ENCODE measurements at regions not wholly inside any gene's neighbourhood (a gene's known extent, or its start where the extent isn't known, plus 50 kb on each side); places are given as distances from the start of the nearest gene placed in this dataset.

DNA sequence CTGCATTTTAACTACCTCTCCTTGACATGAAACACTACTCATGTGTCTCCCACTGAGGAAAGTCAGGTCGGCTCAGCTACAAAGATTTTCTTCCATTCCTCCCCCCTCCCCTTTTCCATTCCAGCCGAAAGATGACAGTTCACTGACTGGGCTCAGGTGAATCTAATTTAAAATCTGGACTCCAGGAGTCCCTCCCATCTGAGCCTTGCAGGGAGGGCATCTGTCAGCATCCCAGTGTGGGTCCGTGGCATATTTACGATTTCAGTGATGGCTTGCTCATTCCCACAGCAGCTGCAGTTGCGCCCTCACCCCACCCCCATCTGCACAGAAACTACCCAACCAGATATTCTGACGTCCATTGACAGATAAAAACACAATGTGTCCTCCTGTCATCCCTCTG, 153.7 kb upstream of the ARRDC4 start:
- 90 to 91% methylated on average over 6 of the region's 6 CpGs for WGBS, 2 experiments

DNA sequence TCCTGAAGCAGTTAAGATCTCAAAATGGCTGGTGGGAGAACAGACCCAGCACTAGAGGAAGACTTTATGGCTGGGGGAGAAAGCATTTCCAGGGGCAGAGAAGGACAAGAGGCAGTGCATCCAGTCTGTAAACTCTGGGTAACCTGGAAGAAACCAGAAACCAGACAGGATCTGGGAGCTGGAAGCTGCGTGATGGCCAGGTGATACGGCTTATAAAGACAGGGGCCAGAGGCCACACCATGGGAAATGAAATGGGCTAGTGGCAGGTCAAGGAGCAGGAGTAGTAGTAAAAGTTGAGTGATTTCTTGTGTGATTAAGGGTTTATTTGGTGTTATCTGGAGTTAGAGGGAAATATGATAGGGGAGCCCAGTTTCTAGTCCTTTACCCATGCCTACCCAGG, 144.7 kb upstream of the ARRDC4 start:
- Histone ChIP-seq H3K9me3 (ENCODE audit: control insufficient read depth, low read length) (no peaks in the 10 kb centered on the region), H3K4me3 (ENCODE audit: insufficient read depth, low read depth, low read length) (no peak overlapping the region), H3K36me3 (ENCODE audit: control insufficient read depth, insufficient read depth, low read length) (no peaks in the 10 kb centered on the region), H3K27me3 (ENCODE audit: control insufficient read depth, insufficient read depth, low read length, poor library complexity, severe bottlenecking) (no peaks in the 10 kb centered on the region), H3K4me1 (ENCODE audit: control insufficient read depth, insufficient read depth, low read length) (no peaks in the 10 kb centered on the region), H3K27ac (ENCODE audit: insufficient read depth, low read depth, low read length, poor library complexity, severe bottlenecking) (no peak overlapping the region)
- WGBS, 2 experiments: 92 to 97% methylated on average over 2 of the region's 2 CpGs

More for the DNA sequence above, 153.7 kb upstream of the ARRDC4 start:
- Histone ChIP-seq H3K4me3 (ENCODE audit: insufficient read depth, low read depth, low read length) (no peak overlapping the region), H3K36me3 (ENCODE audit: control insufficient read depth, insufficient read depth, low read length) (no peaks in the 10 kb centered on the region), H3K9me3 (ENCODE audit: control insufficient read depth, low read length) (no peaks in the 10 kb centered on the region), H3K4me1 (ENCODE audit: control insufficient read depth, insufficient read depth, low read length) (no peaks in the 10 kb centered on the region), H3K27ac (ENCODE audit: insufficient read depth, low read depth, low read length, poor library complexity, severe bottlenecking) (no peak overlapping the region), H3K27me3 (ENCODE audit: control insufficient read depth, insufficient read depth, low read length, poor library complexity, severe bottlenecking) (no peaks in the 10 kb centered on the region)

DNA sequence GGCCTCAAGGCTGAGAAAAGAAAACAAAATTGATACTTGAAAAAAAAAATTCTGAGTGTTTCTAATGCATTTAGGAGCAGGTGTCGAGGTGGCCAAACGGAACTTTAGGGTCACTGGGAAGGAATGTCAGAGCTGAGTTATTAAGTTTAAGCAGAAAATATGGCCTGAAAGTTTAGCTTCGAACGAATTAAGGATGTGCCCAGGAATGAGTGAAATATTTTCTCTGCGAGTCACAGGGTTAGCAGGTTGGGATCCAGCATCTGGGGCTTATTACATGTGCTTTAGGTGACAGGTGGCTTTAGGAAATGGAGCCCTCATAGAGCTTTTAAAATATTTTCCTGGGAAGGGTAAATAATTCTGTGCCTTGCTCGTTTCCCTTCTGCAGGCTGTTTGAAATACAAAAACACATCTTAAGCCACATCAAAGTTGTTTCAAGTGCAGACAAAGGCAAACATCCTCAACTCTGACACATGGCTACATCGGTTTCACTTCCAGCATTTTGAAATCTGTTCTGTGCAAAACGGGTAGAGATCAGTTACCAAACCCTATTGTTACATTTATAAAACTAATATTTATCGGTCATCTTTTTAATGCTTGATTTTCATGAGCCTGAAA, 143.1 kb upstream of the ARRDC4 start:
- Histone ChIP-seq H3K27ac (ENCODE audit: insufficient read depth, low read depth, low read length, poor library complexity, severe bottlenecking) (no peak overlapping the region), H3K4me3 (ENCODE audit: insufficient read depth, low read depth, low read length) (no peak overlapping the region), H3K27me3 (ENCODE audit: control insufficient read depth, insufficient read depth, low read length, poor library complexity, severe bottlenecking) (no peaks in the 10 kb centered on the region), H3K36me3 (ENCODE audit: control insufficient read depth, insufficient read depth, low read length) (no peaks in the 10 kb centered on the region), H3K4me1 (ENCODE audit: control insufficient read depth, insufficient read depth, low read length) (no peaks in the 10 kb centered on the region), H3K9me3 (ENCODE audit: control insufficient read depth, low read length) (no peaks in the 10 kb centered on the region)
- WGBS, 2 experiments: 86 to 87% methylated on average over 9 of the region's 9 CpGs

GRCh38 chr15:97836003-97836402, 124.5 kb upstream of the ARRDC4 start:
- Histone ChIP-seq H3K4me1 (ENCODE audit: control insufficient read depth, insufficient read depth, low read length) (no peaks in the 10 kb centered on the region), H3K9me3 (ENCODE audit: control insufficient read depth, low read length) (no peaks in the 10 kb centered on the region), H3K4me3 (ENCODE audit: insufficient read depth, low read depth, low read length) (no peak overlapping the region), H3K27me3 (ENCODE audit: control insufficient read depth, insufficient read depth, low read length, poor library complexity, severe bottlenecking) (no peaks in the 10 kb centered on the region), H3K36me3 (ENCODE audit: control insufficient read depth, insufficient read depth, low read length) (no peaks in the 10 kb centered on the region), H3K27ac (ENCODE audit: insufficient read depth, low read depth, low read length, poor library complexity, severe bottlenecking) (no peak overlapping the region)
- WGBS, 2 experiments: 91 to 93% methylated on average over 4 of the region's 4 CpGs

DNA sequence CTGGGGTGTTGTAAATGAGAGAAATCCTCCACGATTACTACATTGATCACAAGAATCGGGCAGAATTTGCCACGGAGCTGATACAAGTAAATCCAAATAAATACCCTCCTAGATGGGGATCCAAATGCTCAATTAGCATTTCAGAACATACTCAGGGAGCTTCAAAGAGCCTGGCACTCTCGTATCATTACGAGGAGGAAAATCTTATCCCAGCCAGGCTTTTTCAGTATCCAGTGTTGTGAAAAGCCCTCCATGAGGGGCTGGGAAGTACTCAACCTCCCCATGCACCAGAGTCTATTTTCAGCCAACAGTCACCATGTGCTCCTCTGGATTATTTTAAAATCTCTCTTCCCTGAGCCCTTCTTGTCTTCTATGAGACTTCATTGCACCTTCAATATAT, 122.6 kb upstream of the ARRDC4 start:
- WGBS, 2 experiments: 71 to 72% methylated on average over 5 of the region's 5 CpGs
- Histone ChIP-seq H3K9me3 (ENCODE audit: control insufficient read depth, low read length) (no peaks in the 10 kb centered on the region), H3K4me3 (ENCODE audit: insufficient read depth, low read depth, low read length) (no peak overlapping the region), H3K27ac (ENCODE audit: insufficient read depth, low read depth, low read length, poor library complexity, severe bottlenecking) (no peak overlapping the region), H3K36me3 (ENCODE audit: control insufficient read depth, insufficient read depth, low read length) (no peaks in the 10 kb centered on the region), H3K4me1 (ENCODE audit: control insufficient read depth, insufficient read depth, low read length) (no peaks in the 10 kb centered on the region), H3K27me3 (ENCODE audit: control insufficient read depth, insufficient read depth, low read length, poor library complexity, severe bottlenecking) (no peaks in the 10 kb centered on the region)

GRCh38 chr15:97838606-97839210, 121.8 kb upstream of the ARRDC4 start:
- H3K27ac ChIP-seq (ENCODE audit: insufficient read depth, low read depth, low read length, poor library complexity, severe bottlenecking): no peak overlapping the region
- 94 to 95% methylated on average over 16 of the region's 16 CpGs for WGBS, 2 experiments
- no peaks in the 10 kb centered on the region for H3K27me3 ChIP-seq (ENCODE audit: control insufficient read depth, insufficient read depth, low read length, poor library complexity, severe bottlenecking)
- no peaks in the 10 kb centered on the region for H3K4me1 ChIP-seq (ENCODE audit: control insufficient read depth, insufficient read depth, low read length)
- no peaks in the 10 kb centered on the region for H3K9me3 ChIP-seq (ENCODE audit: control insufficient read depth, low read length)
- no peak overlapping the region for H3K4me3 ChIP-seq (ENCODE audit: insufficient read depth, low read depth, low read length)
- no peaks in the 10 kb centered on the region for H3K36me3 ChIP-seq (ENCODE audit: control insufficient read depth, insufficient read depth, low read length)

DNA sequence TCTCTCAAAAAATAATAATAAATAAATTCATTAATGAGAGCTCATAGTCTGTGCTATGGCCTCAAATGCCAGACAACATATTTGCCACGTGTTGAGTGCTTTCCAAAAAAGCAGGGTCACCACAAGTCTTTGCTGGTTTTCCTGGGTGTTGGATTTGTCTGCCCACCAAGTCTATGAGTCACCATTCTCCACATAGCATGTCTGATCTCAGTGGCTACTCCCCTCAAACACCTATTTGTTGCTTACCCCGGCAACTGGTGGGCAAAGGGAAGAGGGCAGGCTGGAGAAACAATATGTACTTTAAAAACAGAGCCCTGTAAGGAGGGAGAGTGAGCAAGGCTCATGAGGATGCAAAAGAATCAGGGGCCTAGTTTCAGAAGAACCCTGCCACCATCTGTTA, 120.0 kb upstream of the ARRDC4 start:
- Histone ChIP-seq H3K4me3 (ENCODE audit: insufficient read depth, low read depth, low read length) (no peak overlapping the region), H3K4me1 (ENCODE audit: control insufficient read depth, insufficient read depth, low read length) (no peaks in the 10 kb centered on the region), H3K9me3 (ENCODE audit: control insufficient read depth, low read length) (no peaks in the 10 kb centered on the region), H3K36me3 (ENCODE audit: control insufficient read depth, insufficient read depth, low read length) (no peaks in the 10 kb centered on the region), H3K27me3 (ENCODE audit: control insufficient read depth, insufficient read depth, low read length, poor library complexity, severe bottlenecking) (no peaks in the 10 kb centered on the region), H3K27ac (ENCODE audit: insufficient read depth, low read depth, low read length, poor library complexity, severe bottlenecking) (no peak overlapping the region)
- 55 to 59% methylated on average over 2 of the region's 2 CpGs for WGBS, 2 experiments

- Histone ChIP-seq H3K36me3 (ENCODE audit: control insufficient read depth, insufficient read depth, low read length) (no peaks in the 10 kb centered on the region), H3K4me3 (ENCODE audit: insufficient read depth, low read depth, low read length) (no peak overlapping the region), H3K9me3 (ENCODE audit: control insufficient read depth, low read length) (no peaks in the 10 kb centered on the region), H3K27ac (ENCODE audit: insufficient read depth, low read depth, low read length, poor library complexity, severe bottlenecking) (no peak overlapping the region), H3K4me1 (ENCODE audit: control insufficient read depth, insufficient read depth, low read length) (no peaks in the 10 kb centered on the region), H3K27me3 (ENCODE audit: control insufficient read depth, insufficient read depth, low read length, poor library complexity, severe bottlenecking) (no peaks in the 10 kb centered on the region)
- WGBS, 2 experiments: 97 to 100% methylated on average over 3 of the region's 3 CpGs
Observed at GRCh38 chr15:97841558-97841957, 118.9 kb upstream of the ARRDC4 start.

DNA sequence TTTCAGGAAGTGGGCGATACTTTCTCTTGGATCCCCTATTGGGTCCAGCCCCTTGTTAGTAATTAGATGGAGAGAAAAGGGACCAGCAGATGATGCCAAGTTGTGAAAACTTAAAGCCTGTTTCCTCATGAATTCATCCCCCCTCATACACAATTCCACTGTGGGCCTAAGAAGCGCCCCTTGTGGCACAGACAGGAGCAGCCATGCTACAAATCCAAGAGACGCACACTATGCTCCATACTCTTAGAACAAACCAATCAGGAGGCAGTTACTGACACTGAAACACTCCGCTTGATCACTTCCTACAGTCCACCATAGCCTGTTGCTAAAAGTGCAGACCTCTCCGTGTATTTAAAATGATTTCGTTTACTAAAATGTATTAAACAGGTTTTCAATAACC, 111.3 kb upstream of the ARRDC4 start:
- H3K36me3 ChIP-seq (ENCODE audit: control insufficient read depth, insufficient read depth, low read length): no peaks in the 10 kb centered on the region
- H3K4me1 ChIP-seq (ENCODE audit: control insufficient read depth, insufficient read depth, low read length): no peaks in the 10 kb centered on the region
- no peaks in the 10 kb centered on the region for H3K9me3 ChIP-seq (ENCODE audit: control insufficient read depth, low read length)
- H3K27ac ChIP-seq (ENCODE audit: insufficient read depth, low read depth, low read length, poor library complexity, severe bottlenecking): no peak overlapping the region
- no peak overlapping the region for H3K4me3 ChIP-seq (ENCODE audit: insufficient read depth, low read depth, low read length)
- 81 to 88% methylated on average over 6 of the region's 6 CpGs for WGBS, 2 experiments
- H3K27me3 ChIP-seq (ENCODE audit: control insufficient read depth, insufficient read depth, low read length, poor library complexity, severe bottlenecking): no peaks in the 10 kb centered on the region

- H3K9me3 ChIP-seq (ENCODE audit: control insufficient read depth, low read length): no peaks in the 10 kb centered on the region
- H3K4me3 ChIP-seq (ENCODE audit: insufficient read depth, low read depth, low read length): no peak overlapping the region
- no peaks in the 10 kb centered on the region for H3K4me1 ChIP-seq (ENCODE audit: control insufficient read depth, insufficient read depth, low read length)
- no peaks in the 10 kb centered on the region for H3K27me3 ChIP-seq (ENCODE audit: control insufficient read depth, insufficient read depth, low read length, poor library complexity, severe bottlenecking)
- no peak overlapping the region for H3K27ac ChIP-seq (ENCODE audit: insufficient read depth, low read depth, low read length, poor library complexity, severe bottlenecking)
- 85 to 95% methylated on average over 2 of the region's 2 CpGs for WGBS, 2 experiments
- H3K36me3 ChIP-seq (ENCODE audit: control insufficient read depth, insufficient read depth, low read length): no peaks in the 10 kb centered on the region
Observed at GRCh38 chr15:97858296-97858695, 102.2 kb upstream of the ARRDC4 start.
